Tibial nerve (tissue), 4 donors: ENCODE measurements at regions not wholly inside any gene's neighbourhood (a gene's known extent, or its start where the extent isn't known, plus 50 kb on each side); places are given as distances from the start of the nearest gene placed in this dataset.

Experiments
- DNase-seq, 2 donors: peaks; one replicate each; pipeline ENCODE4 v3.0.0-alpha.2; 2019; ENCODE audit warnings: low spot score in 2 of 2
- H3K27ac ChIP-seq, 4 donors: fragments of 200-600 bp; sonication (generic) in 3 of 4; one replicate each; pipeline ENCODE4 v1.5.1; 2017 to 2019; ENCODE audit warnings: mild to moderate bottlenecking in 1 of 4
- H3K27me3 ChIP-seq, 2 donors: fragments of 200-600 bp; sonication (generic) in 1 of 2; one replicate each; pipeline versions ENCODE4 v1.5.1 to v1.6.0; 2017 to 2019
- H3K36me3 ChIP-seq, 3 donors: fragments of 200-600 bp; sonication (generic); one replicate each; pipeline ENCODE4 v1.5.1; 2018 to 2019
- H3K4me1 ChIP-seq, 4 donors: fragments of 200-600 bp; sonication (generic) in 3 of 4; one replicate each; pipeline ENCODE4 v1.5.1; 2017 to 2019
- H3K4me3 ChIP-seq, 4 donors: fragments of 200-600 bp; sonication (generic) in 3 of 4; one replicate each; pipeline ENCODE4 v1.5.1; 2017 to 2019; ENCODE audit warnings: mild to moderate bottlenecking in 1 of 4, moderate library complexity in 1 of 4
- H3K9me3 ChIP-seq, 4 donors: fragments of 200-600 bp; sonication (generic) in 3 of 4; one replicate each; pipeline ENCODE4 v1.5.1; 2017 to 2019
- CTCF ChIP-seq, 5 experiments: fragments of 200-600 bp in 3 of 5; fragments of 450-650 bp in 2 of 5; sonication (generic) in 3 of 5; IDR thresholded peaks; one replicate each; pipeline ENCODE4 v1.5.1; 2016 to 2019; ENCODE audit warnings: antibody characterized with exemption in 5 of 5, mild to moderate bottlenecking in 3 of 5, moderate library complexity in 2 of 5
- EP300 ChIP-seq, 2 donors: sonication (generic); formaldehyde crosslinking; IDR thresholded peaks; one replicate each; pipeline ENCODE4 v1.6.1; 2017; ENCODE audit warnings: antibody characterized with exemption in 2 of 2, mild to moderate bottlenecking in 1 of 2
- POLR2A ChIP-seq, 2 donors: fragments of 450-650 bp; IDR thresholded peaks; one replicate each; pipeline ENCODE4 v1.6.1; 2017; ENCODE audit warnings: antibody characterized with exemption in 2 of 2, mild to moderate bottlenecking in 2 of 2, moderate library complexity in 2 of 2
- WGBS, 2 donors: methylation state at CpG; one replicate each; pipeline ENCODE4 v1.1.5; 2018; 5-methylcytosine and 5-hydroxymethylcytosine counted together

- WGBS, 2 donors, result 65 to 80% methylated on average over 5 to 7 of the region's 7 CpGs
- no peak for TF ChIP-seq EP300 (IDR thresholded peaks at IDR 0.05)
- no peak for TF ChIP-seq CTCF (IDR thresholded peaks at IDR 0.05)
- TF ChIP-seq POLR2A (IDR thresholded peaks at IDR 0.05), result no peak
- H3K4me3 ChIP-seq, result no peak overlapping the region
These were observed 92.9 kb downstream of the DRD1 start for GRCh38 chr5:175351126-175351525.

GRCh38 chr5:175347931-175348330, 96.1 kb downstream of the DRD1 start:
- 32 to 42% methylated on average over 1 of the region's 1 CpG for WGBS, 2 donors
- Histone ChIP-seq H3K27me3 (no peaks in the 10 kb centered on the region), H3K27ac (no peak overlapping the region), H3K4me3 (no peak overlapping the region), H3K36me3 (no peaks in the 10 kb centered on the region), H3K9me3 (no peaks in the 10 kb centered on the region), H3K4me1 (no peaks in the 10 kb centered on the region)
- TF ChIP-seq EP300 (IDR thresholded peaks at IDR 0.05) (no peak), CTCF (IDR thresholded peaks at IDR 0.05) (no peak), POLR2A (IDR thresholded peaks at IDR 0.05) (no peak)
- DNase-seq, result no peak

More at GRCh38 chr5:175351126-175351525, 92.9 kb downstream of the DRD1 start:
- H3K4me1 ChIP-seq, result no peaks in the 10 kb centered on the region
- no peaks in the 10 kb centered on the region for H3K9me3 ChIP-seq
- no peak for DNase-seq
- no peaks in the 10 kb centered on the region for H3K36me3 ChIP-seq
- H3K27me3 ChIP-seq, result no peaks in the 10 kb centered on the region
- H3K27ac ChIP-seq, result no peak overlapping the region

- TF ChIP-seq CTCF (IDR thresholded peaks at IDR 0.05), result no peak
- TF ChIP-seq EP300 (IDR thresholded peaks at IDR 0.05), result no peak
- no peak for TF ChIP-seq POLR2A (IDR thresholded peaks at IDR 0.05)
- 38% methylated on average over 5 of the region's 5 CpGs for WGBS, 2 donors
- H3K4me1 ChIP-seq, result no peaks in the 10 kb centered on the region
- DNase-seq, result no peak
- no peaks in the 10 kb centered on the region for H3K36me3 ChIP-seq
- H3K4me3 ChIP-seq, result no peak overlapping the region
- H3K9me3 ChIP-seq, result peaks cover 0 to 5% (median 0%) of the 10 kb centered on the region in 4 donors
- H3K27me3 ChIP-seq, result no peaks in the 10 kb centered on the region
- no peak overlapping the region for H3K27ac ChIP-seq
These were observed 97.0 kb downstream of the DRD1 start for GRCh38 chr5:175347027-175347426.

GRCh38 chr5:175344331-175345195, 99.4 kb downstream of the DRD1 start:
- Histone ChIP-seq H3K9me3 (peaks cover 0 to 5% (median 0%) of the 10 kb centered on the region in 4 donors), H3K27ac (no peak overlapping the region), H3K4me3 (no peak overlapping the region), H3K4me1 (no peaks in the 10 kb centered on the region), H3K27me3 (no peaks in the 10 kb centered on the region), H3K36me3 (no peaks in the 10 kb centered on the region)
- no peak for TF ChIP-seq POLR2A (IDR thresholded peaks at IDR 0.05)
- no peak for TF ChIP-seq CTCF (IDR thresholded peaks at IDR 0.05)
- TF ChIP-seq EP300 (IDR thresholded peaks at IDR 0.05), result no peak
- WGBS, 2 donors, result 60 to 64% methylated on average over 4 of the region's 4 CpGs
- DNase-seq, result no peak

- H3K9me3 ChIP-seq, result peaks cover 0 to 5% (median 0%) of the 10 kb centered on the region in 4 donors
- TF ChIP-seq POLR2A (IDR thresholded peaks at IDR 0.05) (no peak), CTCF (IDR thresholded peaks at IDR 0.05) (no peak), EP300 (IDR thresholded peaks at IDR 0.05) (no peak)
- H3K4me1 ChIP-seq, result no peaks in the 10 kb centered on the region
- no peak overlapping the region for H3K27ac ChIP-seq
- 46 to 60% methylated on average over 2 of the region's 2 CpGs for WGBS, 2 donors
- H3K36me3 ChIP-seq, result no peaks in the 10 kb centered on the region
- H3K27me3 ChIP-seq, result no peaks in the 10 kb centered on the region
- no peak for DNase-seq
- H3K4me3 ChIP-seq, result no peak overlapping the region
These were observed 100.7 kb downstream of the DRD1 start for GRCh38 chr5:175343308-175343707.
